ENCODE measurements at regions not wholly inside any gene's neighbourhood (a gene's known extent, or its start where the extent isn't known, plus 50 kb on each side); places are given as distances from the start of the nearest gene placed in this dataset.

DNA sequence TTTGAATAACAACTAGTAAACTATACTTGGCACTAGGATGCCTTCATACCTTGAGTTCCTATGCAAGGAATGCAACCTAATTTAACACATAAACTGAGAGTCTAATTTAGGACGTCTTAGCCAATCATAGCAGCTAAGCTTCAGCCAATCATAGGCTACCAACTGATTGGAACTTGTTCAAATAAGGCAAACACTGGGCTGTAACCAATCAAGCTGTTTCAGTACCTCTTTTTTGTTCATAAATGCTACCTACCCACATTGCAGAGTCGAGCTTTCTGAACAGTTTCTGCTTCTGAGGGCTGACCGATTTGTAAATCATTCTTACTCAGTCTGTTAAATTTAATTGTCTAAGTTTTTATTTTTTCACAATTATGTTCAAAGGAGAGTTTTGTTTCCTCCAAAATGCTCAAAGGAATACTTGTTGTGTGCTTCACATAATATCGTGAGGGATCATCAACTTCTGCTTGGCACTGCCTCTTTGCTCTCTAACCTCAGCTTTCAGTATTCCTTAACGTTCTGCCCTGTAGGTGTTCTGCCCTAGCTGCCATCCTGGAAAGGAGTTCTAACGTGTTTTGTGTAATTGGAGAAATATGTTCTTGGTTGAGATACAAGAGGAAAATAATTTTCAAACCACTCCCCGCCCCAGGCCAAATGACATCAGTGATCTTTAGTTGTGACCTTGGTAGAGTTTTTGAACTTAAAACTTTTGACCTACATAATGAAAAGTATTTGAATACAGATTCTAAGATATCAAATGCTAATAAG, 380.4 kb upstream of the MIS18BP1 start:
- no peak for DNase-seq (ENCODE audit: low spot score)
- TF ChIP-seq, protein P1, sequence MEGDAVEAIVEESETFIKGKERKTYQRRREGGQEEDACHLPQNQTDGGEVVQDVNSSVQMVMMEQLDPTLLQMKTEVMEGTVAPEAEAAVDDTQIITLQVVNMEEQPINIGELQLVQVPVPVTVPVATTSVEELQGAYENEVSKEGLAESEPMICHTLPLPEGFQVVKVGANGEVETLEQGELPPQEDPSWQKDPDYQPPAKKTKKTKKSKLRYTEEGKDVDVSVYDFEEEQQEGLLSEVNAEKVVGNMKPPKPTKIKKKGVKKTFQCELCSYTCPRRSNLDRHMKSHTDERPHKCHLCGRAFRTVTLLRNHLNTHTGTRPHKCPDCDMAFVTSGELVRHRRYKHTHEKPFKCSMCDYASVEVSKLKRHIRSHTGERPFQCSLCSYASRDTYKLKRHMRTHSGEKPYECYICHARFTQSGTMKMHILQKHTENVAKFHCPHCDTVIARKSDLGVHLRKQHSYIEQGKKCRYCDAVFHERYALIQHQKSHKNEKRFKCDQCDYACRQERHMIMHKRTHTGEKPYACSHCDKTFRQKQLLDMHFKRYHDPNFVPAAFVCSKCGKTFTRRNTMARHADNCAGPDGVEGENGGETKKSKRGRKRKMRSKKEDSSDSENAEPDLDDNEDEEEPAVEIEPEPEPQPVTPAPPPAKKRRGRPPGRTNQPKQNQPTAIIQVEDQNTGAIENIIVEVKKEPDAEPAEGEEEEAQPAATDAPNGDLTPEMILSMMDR (IDR thresholded peaks at IDR 0.05; ENCODE audit: extremely low read depth, insufficient read depth, missing control alignments), result no peak
- in situ Hi-C loops (cut with MboI; ENCODE audit: low pct_unique_long_range_greater_than_20kb, low sequenced_read_pairs, unreplicated experiment), result no loop called here

DNA sequence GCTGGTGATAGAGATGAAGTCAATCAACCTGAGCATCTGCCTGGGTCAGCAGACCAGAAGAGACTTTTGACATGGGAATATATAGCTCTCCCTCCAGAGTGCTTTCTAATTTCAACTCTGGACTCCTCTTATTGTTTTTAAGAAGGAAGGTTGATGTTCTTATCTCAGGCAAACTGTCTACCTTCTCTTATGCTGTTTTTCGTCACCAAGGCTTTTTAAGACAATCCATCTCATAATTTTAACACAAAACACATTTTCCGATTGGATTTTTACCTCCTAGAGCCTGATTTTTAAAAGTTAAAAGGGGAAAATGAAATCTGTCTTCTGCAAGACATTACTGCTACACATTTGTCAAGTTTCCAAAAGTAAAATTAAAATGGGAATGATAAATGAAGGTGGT, 368.7 kb upstream of the MIS18BP1 start:
- TF ChIP-seq, protein P1 (IDR thresholded peaks at IDR 0.05; ENCODE audit: extremely low read depth, insufficient read depth, missing control alignments), result no peak
- in situ Hi-C loops (cut with MboI; ENCODE audit: low pct_unique_long_range_greater_than_20kb, low sequenced_read_pairs, unreplicated experiment), result no loop called here
- DNase-seq (ENCODE audit: low spot score), result no peak

DNA sequence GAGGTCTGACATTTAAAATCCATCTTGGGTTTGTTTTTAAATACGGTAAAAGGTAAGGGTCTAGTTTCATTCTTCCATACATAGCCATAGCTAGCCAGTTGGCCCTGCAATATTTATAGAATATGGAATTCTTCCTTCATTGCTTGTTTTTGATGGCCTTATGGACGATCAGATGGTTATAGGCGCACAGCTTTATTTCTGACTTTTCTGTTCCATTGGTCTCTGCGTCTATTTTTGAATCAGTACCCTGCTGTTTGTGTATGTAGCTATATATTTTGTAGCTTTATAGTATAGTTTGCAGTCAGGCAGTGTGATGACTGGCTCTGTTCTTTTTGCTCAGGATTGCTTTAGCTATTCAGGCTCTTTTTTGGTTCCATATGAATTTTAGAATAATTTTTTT, 366.8 kb upstream of the MIS18BP1 start:
- in situ Hi-C loops (cut with MboI; ENCODE audit: low pct_unique_long_range_greater_than_20kb, low sequenced_read_pairs, unreplicated experiment), result no loop called here
- TF ChIP-seq, protein P1 (IDR thresholded peaks at IDR 0.05; ENCODE audit: extremely low read depth, insufficient read depth, missing control alignments), result no peak

DNA sequence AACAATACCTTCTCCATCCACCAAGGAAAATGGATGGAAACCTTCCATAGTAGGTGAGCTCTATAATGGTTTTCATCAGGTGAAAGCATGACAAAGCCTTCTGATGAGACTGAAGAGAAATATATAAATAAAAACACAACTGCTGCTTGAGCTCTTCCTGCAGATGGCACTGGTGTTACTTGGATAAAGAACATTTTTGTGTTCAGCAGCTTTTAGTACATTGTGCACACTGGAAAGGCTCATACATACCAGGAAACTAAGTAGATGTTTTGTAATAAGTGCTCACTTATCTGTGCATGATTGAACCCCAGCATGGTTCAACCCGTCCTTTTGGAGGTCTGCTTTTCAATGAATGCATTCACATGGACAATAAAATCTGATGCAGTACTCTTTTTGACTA, 357.3 kb upstream of the MIS18BP1 start:
- in situ Hi-C loops (cut with MboI; ENCODE audit: low pct_unique_long_range_greater_than_20kb, low sequenced_read_pairs, unreplicated experiment), result no loop called here
- no peak for DNase-seq (ENCODE audit: low spot score)
- TF ChIP-seq, protein P1 (IDR thresholded peaks at IDR 0.05; ENCODE audit: extremely low read depth, insufficient read depth, missing control alignments), result no peak

More for the DNA sequence above, 366.8 kb upstream of the MIS18BP1 start:
- DNase-seq (ENCODE audit: low spot score), result no peak

DNA sequence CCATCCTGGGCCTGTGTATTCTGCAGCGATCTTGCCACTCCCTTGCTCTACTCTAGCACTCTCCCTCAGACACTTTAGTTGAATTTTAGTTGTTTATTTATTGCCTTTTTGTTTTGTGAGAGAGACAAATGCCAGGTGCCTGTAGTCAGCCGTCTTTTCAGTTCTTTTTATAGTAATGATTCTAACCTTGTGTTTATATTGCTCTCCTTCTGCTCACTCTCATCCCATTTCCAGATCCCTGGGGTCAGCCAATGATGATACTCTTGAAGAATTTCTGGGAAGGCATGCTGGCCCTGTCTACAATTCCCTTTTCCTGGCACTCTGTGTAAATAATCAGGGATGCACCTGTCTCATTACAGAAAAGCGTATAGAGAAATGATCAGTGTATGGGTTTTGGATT, 334.1 kb upstream of the MIS18BP1 start:
- in situ Hi-C loops (cut with MboI; ENCODE audit: low pct_unique_long_range_greater_than_20kb, low sequenced_read_pairs, unreplicated experiment), result no loop called here
- TF ChIP-seq, protein P1 (IDR thresholded peaks at IDR 0.05; ENCODE audit: extremely low read depth, insufficient read depth, missing control alignments), result no peak
- no peak for DNase-seq (ENCODE audit: low spot score)

DNA sequence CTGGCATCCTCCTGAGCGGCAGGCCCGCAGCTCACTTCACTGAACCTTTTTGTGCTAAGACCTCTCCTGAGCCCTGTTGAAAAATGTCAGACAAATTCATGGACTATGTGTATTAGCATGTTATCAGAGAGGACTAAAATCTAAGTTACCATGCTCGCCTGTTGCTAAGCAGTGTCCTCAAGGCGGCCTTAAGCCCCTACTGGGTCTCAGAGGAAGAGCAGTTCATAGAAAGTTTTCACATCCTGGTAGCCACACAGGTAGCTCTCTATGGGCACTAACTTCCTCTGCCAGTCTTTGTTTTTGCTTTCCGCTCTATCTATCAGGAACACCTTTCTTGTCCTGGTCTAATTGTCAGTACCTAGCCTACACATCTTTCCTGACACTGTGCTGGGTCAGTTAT, 306.6 kb upstream of the MIS18BP1 start:
- in situ Hi-C loops (cut with MboI; ENCODE audit: low pct_unique_long_range_greater_than_20kb, low sequenced_read_pairs, unreplicated experiment), result no loop called here
- TF ChIP-seq, protein P1 (IDR thresholded peaks at IDR 0.05; ENCODE audit: extremely low read depth, insufficient read depth, missing control alignments), result no peak
- no peak for DNase-seq (ENCODE audit: low spot score)
